Epithelial cell of proximal tubule (primary cell): ENCODE measurements at regions not wholly inside any gene's neighbourhood (a gene's known extent, or its start where the extent isn't known, plus 50 kb on each side); places are given as distances from the start of the nearest gene placed in this dataset.

Source experiments
- DNase-seq: peaks from one replicate; pipeline ENCODE4 v3.0.0-alpha.2; 2011; ENCODE audit warnings: low read depth
- H3K4me3 ChIP-seq: 2 replicates; pipeline ENCODE4 v1.5.1; 2011; ENCODE audit warnings: low read depth, mild to moderate bottlenecking, low read length
- TF ChIP-seq, protein P1 (sequence below): conservative IDR thresholded peaks from 2 replicates; pipeline ENCODE4 v1.5.1; 2012; ENCODE audit warnings: low read depth, mild to moderate bottlenecking, low read length

DNA sequence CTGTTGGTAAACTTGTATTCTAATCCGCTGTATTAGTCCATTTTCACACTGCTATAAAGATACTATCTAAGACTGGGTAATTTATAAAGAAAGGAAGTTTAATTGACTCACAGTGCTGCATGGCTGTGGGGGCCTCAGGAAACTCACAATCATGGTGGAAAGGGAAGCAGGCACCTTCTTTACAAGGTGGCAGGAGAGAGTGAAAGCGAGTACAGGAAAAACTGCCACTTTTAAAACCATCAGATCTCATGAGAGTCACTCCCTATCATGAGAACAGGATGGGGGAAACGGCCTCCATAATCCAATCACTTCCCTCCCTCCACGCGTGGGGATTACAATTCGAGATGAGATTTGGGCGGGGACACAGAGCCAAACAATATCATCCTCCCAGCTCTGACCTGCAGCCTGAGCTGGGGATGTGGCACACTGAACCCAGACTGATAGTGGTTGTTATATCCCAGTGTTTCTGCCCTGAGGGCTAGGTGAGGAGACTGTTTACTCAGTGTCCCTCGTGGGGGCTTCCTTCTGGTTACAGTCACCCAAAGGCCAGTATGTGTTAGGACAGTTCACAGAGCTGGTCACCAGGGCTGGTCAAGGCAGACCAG lies 488.3 kb downstream of the KDM4C start:
- H3K4me3 ChIP-seq, result no peak overlapping the region
- TF ChIP-seq, protein P1, sequence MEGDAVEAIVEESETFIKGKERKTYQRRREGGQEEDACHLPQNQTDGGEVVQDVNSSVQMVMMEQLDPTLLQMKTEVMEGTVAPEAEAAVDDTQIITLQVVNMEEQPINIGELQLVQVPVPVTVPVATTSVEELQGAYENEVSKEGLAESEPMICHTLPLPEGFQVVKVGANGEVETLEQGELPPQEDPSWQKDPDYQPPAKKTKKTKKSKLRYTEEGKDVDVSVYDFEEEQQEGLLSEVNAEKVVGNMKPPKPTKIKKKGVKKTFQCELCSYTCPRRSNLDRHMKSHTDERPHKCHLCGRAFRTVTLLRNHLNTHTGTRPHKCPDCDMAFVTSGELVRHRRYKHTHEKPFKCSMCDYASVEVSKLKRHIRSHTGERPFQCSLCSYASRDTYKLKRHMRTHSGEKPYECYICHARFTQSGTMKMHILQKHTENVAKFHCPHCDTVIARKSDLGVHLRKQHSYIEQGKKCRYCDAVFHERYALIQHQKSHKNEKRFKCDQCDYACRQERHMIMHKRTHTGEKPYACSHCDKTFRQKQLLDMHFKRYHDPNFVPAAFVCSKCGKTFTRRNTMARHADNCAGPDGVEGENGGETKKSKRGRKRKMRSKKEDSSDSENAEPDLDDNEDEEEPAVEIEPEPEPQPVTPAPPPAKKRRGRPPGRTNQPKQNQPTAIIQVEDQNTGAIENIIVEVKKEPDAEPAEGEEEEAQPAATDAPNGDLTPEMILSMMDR, result no peak
- no peak for DNase-seq

- H3K4me3 ChIP-seq, result no peak overlapping the region
- no peak for DNase-seq
- TF ChIP-seq, protein P1, result no peak
These were observed 486.1 kb downstream of the KDM4C start for GRCh38 chr9:7243838-7244237.

DNA sequence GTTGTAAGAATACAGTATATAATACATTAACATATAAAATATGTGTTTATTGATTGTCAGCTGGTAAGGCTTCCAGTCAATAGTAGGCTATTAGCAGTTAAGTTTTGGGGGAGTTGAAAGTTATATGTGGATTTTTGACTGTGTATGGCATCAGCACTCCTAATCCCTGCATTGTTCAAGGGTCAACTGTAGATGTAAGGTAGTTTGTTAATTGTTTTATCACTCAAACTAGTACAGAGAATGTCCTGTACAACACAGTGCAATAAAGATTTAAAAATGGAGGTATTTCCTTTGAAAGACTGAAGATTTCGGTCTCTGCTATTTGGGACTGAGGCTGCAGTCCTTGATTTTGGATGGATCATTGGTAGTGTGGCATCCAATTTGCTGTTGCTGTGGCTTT lies 484.4 kb downstream of the KDM4C start:
- H3K4me3 ChIP-seq, result no peak overlapping the region
- DNase-seq, result no peak
- TF ChIP-seq, protein P1, result no peak

DNA sequence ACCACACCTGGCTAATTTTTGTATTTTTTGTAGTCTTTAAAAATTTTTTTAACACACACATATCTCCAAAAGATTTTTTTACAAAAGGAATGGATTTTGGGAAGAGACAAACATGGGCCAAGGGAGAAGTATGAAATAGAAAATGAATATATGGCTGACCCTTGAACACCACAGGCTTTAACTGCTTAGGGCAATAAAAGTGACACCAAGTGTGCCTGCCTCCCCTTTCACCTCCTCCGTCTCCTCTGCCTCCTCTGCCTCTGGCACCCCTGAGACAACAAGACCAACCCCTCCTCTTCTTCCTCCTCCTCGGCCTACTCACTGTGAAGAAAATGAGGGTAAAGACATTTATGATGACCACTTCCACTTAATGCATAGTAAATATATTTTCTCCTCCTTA lies 483.9 kb downstream of the KDM4C start:
- TF ChIP-seq, protein P1, result no peak
- H3K4me3 ChIP-seq, result no peak overlapping the region
- no peak for DNase-seq

DNA sequence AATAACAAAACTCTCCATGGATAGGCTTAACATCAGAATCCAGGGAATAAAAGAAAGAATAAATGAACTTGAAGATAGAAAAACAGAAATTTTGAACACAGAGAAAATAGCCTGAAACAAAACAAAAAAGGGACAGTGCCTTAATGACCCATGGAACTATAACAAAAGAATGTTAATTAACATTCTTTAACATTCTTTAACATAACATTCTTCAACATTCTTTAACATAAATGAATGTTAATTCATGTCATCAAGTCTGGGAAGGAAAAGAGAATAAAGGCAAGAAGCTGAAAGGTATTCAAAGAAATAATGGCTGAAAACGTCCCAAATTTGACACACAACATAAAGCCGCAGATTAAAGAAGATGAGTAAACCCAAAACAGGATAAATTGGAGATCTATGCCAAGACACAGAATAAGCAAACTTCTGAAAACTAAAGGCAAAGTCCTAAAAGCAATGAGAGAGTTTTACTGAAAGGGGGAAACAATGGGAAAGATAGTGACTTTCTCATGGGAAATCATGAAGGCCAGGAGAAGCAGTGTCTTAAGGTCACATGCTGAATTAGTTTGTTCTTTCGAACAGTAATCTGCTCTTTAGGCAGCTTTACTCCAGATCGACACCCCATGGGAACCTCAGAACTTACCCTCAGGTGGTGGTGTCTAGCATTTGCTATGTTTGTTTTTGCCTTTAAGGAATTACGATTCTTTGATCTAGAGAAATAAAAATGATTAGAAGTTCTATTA lies 483.0 kb downstream of the KDM4C start:
- H3K4me3 ChIP-seq, result no peak overlapping the region
- no peak for DNase-seq
- TF ChIP-seq, protein P1, result no peak

DNA sequence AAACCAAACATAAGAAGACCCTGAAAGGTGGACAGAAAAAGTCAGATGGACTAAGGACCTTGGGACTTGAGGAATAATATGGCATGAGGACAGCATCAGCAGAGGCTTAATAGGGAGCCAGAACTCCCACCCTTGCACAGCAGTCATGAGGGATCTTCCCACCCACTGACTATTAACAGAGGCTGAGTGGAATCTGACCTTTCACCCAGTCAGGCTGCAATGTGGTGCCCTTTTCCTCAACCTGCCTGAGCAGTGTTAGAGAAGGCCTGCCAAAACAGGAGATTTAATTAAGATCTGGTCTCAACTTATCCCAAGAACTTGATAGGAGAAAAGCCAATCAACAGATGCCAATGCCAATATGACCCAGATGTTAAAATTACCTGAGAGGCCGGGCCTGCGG lies 481.9 kb downstream of the KDM4C start:
- DNase-seq, result no peak
- TF ChIP-seq, protein P1, result no peak
- H3K4me3 ChIP-seq, result no peak overlapping the region

- H3K4me3 ChIP-seq, result no peak overlapping the region
- no peak for DNase-seq
- TF ChIP-seq, protein P1, result no peak
These were observed 480.5 kb downstream of the KDM4C start for GRCh38 chr9:7238247-7238637.
